Naive thymus-derived CD4-positive, alpha-beta T cell (primary cell): ENCODE measurements at regions not wholly inside any gene's neighbourhood (a gene's known extent, or its start where the extent isn't known, plus 50 kb on each side); places are given as distances from the start of the nearest gene placed in this dataset.

Experiments used
- ATAC-seq: fragments of 150-1000 bp; cut with Tn5 transposase; 2 replicates; pipeline ENCODE4 v1.10.0; 2021; ENCODE audit warnings: mild to moderate bottlenecking, moderate library complexity
- CTCF ChIA-PET: fragments of 350-600 bp; sonication (Branson Sonifier 250); formaldehyde crosslinking; loops from one replicate; lab custom pipeline; 2021; ENCODE audit warnings: antibody characterized with exemption; lab: Charles Lee
- POLR2A ChIA-PET: fragments of 350-600 bp; sonication (Branson Sonifier 250); formaldehyde crosslinking; loops from one replicate; lab custom pipeline; 2021; ENCODE audit warnings: antibody characterized with exemption, inconsistent platforms; lab: Charles Lee
- DNase-seq, 9 donors: peaks; one replicate each; pipeline versions ENCODE4 v3.0.0 to v3.0.0-alpha.2; 2020 to 2022; ENCODE audit warnings: mixed read lengths in 1 of 9
- H3K27ac ChIP-seq: one replicate; pipeline ENCODE4 v1.7.0; 2013; ENCODE audit warnings: mild to moderate bottlenecking, low read depth, low read length, moderate library complexity
- H3K27me3 ChIP-seq, 2 donors: one replicate each; pipeline ENCODE4 v1.7.0; 2013; ENCODE audit warnings: low read length in 2 of 2, mild to moderate bottlenecking in 2 of 2, moderate library complexity in 2 of 2; ENCODE audit not compliant: control insufficient read depth in 2 of 2, insufficient read depth in 2 of 2
- H3K36me3 ChIP-seq, 3 experiments: 1 replicate in 2 of 3; 2 replicates in 1 of 3; pipeline ENCODE4 v1.7.0; 2013; ENCODE audit warnings: low read length in 3 of 3, mild to moderate bottlenecking in 3 of 3, moderate library complexity in 1 of 3; ENCODE audit not compliant: insufficient read depth in 3 of 3, control insufficient read depth in 2 of 3
- H3K4me1 ChIP-seq, 2 donors: one replicate each; pipeline ENCODE4 v1.7.0; 2013; ENCODE audit warnings: low read length in 2 of 2, mild to moderate bottlenecking in 2 of 2, moderate library complexity in 1 of 2; ENCODE audit not compliant: control insufficient read depth in 2 of 2, insufficient read depth in 2 of 2
- H3K4me3 ChIP-seq: 2 replicates; pipeline ENCODE4 v1.7.0; 2013; ENCODE audit warnings: mild to moderate bottlenecking, low read length
- H3K9me3 ChIP-seq, 3 experiments: 1 replicate in 2 of 3; 2 replicates in 1 of 3; pipeline ENCODE4 v1.7.0; 2013; ENCODE audit warnings: low read length in 3 of 3; ENCODE audit not compliant: control insufficient read depth in 2 of 3
- H3K27ac Mint-ChIP-seq, 9 donors: one replicate each; pipeline ENCODE4 v1.8.0; 2020 to 2022; ENCODE audit warnings: mixed read lengths in 9 of 9, mild to moderate bottlenecking in 8 of 9, moderate library complexity in 5 of 9, inconsistent platforms in 2 of 9
- H3K27me3 Mint-ChIP-seq, 5 donors: one replicate each; pipeline ENCODE4 v1.8.0; 2021 to 2022; ENCODE audit warnings: mixed read lengths in 5 of 5, mild to moderate bottlenecking in 1 of 5
- H3K36me3 Mint-ChIP-seq, 5 donors: one replicate each; pipeline ENCODE4 v1.8.0; 2020 to 2022; ENCODE audit warnings: mixed read lengths in 5 of 5, mild to moderate bottlenecking in 3 of 5, inconsistent platforms in 1 of 5
- H3K4me1 Mint-ChIP-seq, 7 donors: one replicate each; pipeline ENCODE4 v1.8.0; 2020 to 2022; ENCODE audit warnings: mixed read lengths in 7 of 7, mild to moderate bottlenecking in 3 of 7, inconsistent platforms in 1 of 7
- H3K4me3 Mint-ChIP-seq, 10 donors: one replicate each; pipeline ENCODE4 v1.8.0; 2020 to 2022; ENCODE audit warnings: mild to moderate bottlenecking in 10 of 10, mixed read lengths in 10 of 10, moderate library complexity in 6 of 10, inconsistent platforms in 2 of 10
- H3K9me3 Mint-ChIP-seq, 11 donors: one replicate each; pipeline ENCODE4 v1.8.0; 2020 to 2022; ENCODE audit warnings: mixed read lengths in 11 of 11, mild to moderate bottlenecking in 4 of 11, inconsistent platforms in 1 of 11, moderate library complexity in 1 of 11
- intact Hi-C, 2 donors: fragments of 100-400 bp; cut with micrococcal nuclease; formaldehyde crosslinking; loops; one replicate each; pipeline ENCODE4 v1.15.1; 2023

- Histone ChIP-seq H3K27ac (no peak overlapping the region), H3K4me3 (no peak overlapping the region), H3K9me3 (no peaks in the 10 kb centered on the region), H3K4me1 (no peaks in the 10 kb centered on the region), H3K27me3 (peaks cover 0 to 3% of the 10 kb centered on the region in 2 donors), H3K36me3 (no peaks in the 10 kb centered on the region)
- H3K27me3 Mint-ChIP-seq = no peaks in the 10 kb centered on the region
- DNase-seq = no peak
- intact Hi-C loops = no loop called here
- H3K4me1 Mint-ChIP-seq = no peaks in the 10 kb centered on the region
- no peaks in the 10 kb centered on the region for H3K36me3 Mint-ChIP-seq
- ATAC-seq = no peak
- peaks cover 0 to 16% (median 3%) of the 10 kb centered on the region in 11 donors for H3K9me3 Mint-ChIP-seq
- no peak overlapping the region for H3K4me3 Mint-ChIP-seq
- ChIA-PET POLR2A (no interaction called here), CTCF (no interaction called here)
- no peak overlapping the region for H3K27ac Mint-ChIP-seq
These were observed 688.0 kb downstream of the PCDH7 start for GRCh38 chr4:31408121-31408520.

- Histone ChIP-seq H3K27me3 (no peaks in the 10 kb centered on the region), H3K9me3 (no peaks in the 10 kb centered on the region), H3K4me3 (no peak overlapping the region), H3K27ac (no peak overlapping the region), H3K36me3 (no peaks in the 10 kb centered on the region), H3K4me1 (no peaks in the 10 kb centered on the region)
- DNase-seq = no peak
- CTCF ChIA-PET = no interaction called here
- Mint-ChIP-seq H3K4me3 (no peak overlapping the region), H3K27me3 (no peaks in the 10 kb centered on the region), H3K4me1 (no peaks in the 10 kb centered on the region), H3K27ac (no peak overlapping the region), H3K36me3 (no peaks in the 10 kb centered on the region), H3K9me3 (peaks cover 0 to 20% (median 5%) of the 10 kb centered on the region in 11 donors)
- ATAC-seq = no peak
- intact Hi-C loops = no loop called here
- POLR2A ChIA-PET = no interaction called here
These were observed 691.4 kb downstream of the PCDH7 start for GRCh38 chr4:31411565-31411964.

- Histone ChIP-seq H3K27ac (no peak overlapping the region), H3K36me3 (no peaks in the 10 kb centered on the region), H3K27me3 (no peaks in the 10 kb centered on the region), H3K4me3 (no peak overlapping the region), H3K4me1 (no peaks in the 10 kb centered on the region), H3K9me3 (no peaks in the 10 kb centered on the region)
- DNase-seq (no peak), ATAC-seq (no peak)
- no peak overlapping the region for H3K4me3 Mint-ChIP-seq
- H3K27me3 Mint-ChIP-seq = no peaks in the 10 kb centered on the region
- H3K27ac Mint-ChIP-seq = no peak overlapping the region
- H3K9me3 Mint-ChIP-seq = peaks cover 0 to 21% (median 7%) of the 10 kb centered on the region in 11 donors
- POLR2A ChIA-PET = no interaction called here
- intact Hi-C loops = no loop called here
- CTCF ChIA-PET = no interaction called here
- H3K36me3 Mint-ChIP-seq = no peaks in the 10 kb centered on the region
- H3K4me1 Mint-ChIP-seq = no peaks in the 10 kb centered on the region
These were observed 695.5 kb downstream of the PCDH7 start for GRCh38 chr4:31415629-31416028.

- no peak for ATAC-seq
- H3K4me1 ChIP-seq = no peaks in the 10 kb centered on the region
These were observed 696.3 kb downstream of the PCDH7 start for GRCh38 chr4:31416498-31416897.

GRCh38 chr4:31417040-31417439 lies 696.9 kb downstream of the PCDH7 start:
- intact Hi-C loops = no loop called here
- DNase-seq (no peak), ATAC-seq (no peak)
- no peaks in the 10 kb centered on the region for H3K36me3 Mint-ChIP-seq
- ChIA-PET POLR2A (no interaction called here), CTCF (no interaction called here)
- no peak overlapping the region for H3K4me3 Mint-ChIP-seq
- Histone ChIP-seq H3K36me3 (no peaks in the 10 kb centered on the region), H3K9me3 (no peaks in the 10 kb centered on the region), H3K4me3 (no peak overlapping the region), H3K4me1 (no peaks in the 10 kb centered on the region), H3K27me3 (no peaks in the 10 kb centered on the region), H3K27ac (no peak overlapping the region)
- H3K9me3 Mint-ChIP-seq = peaks cover 0 to 21% (median 5%) of the 10 kb centered on the region in 11 donors
- no peak overlapping the region for H3K27ac Mint-ChIP-seq
- H3K4me1 Mint-ChIP-seq = no peaks in the 10 kb centered on the region
- no peaks in the 10 kb centered on the region for H3K27me3 Mint-ChIP-seq

More at GRCh38 chr4:31416498-31416897, 696.3 kb downstream of the PCDH7 start:
- no peaks in the 10 kb centered on the region for H3K9me3 ChIP-seq
- ChIA-PET CTCF (no interaction called here), POLR2A (no interaction called here)
- Mint-ChIP-seq H3K4me3 (no peak overlapping the region), H3K27ac (no peak overlapping the region), H3K27me3 (no peaks in the 10 kb centered on the region), H3K36me3 (no peaks in the 10 kb centered on the region), H3K4me1 (no peaks in the 10 kb centered on the region), H3K9me3 (peaks cover 0 to 21% (median 5%) of the 10 kb centered on the region in 11 donors)
- intact Hi-C loops = no loop called here
- no peak overlapping the region for H3K27ac ChIP-seq
- no peak overlapping the region for H3K4me3 ChIP-seq
- DNase-seq = no peak
- H3K36me3 ChIP-seq = no peaks in the 10 kb centered on the region
- H3K27me3 ChIP-seq = no peaks in the 10 kb centered on the region

- intact Hi-C loops = no loop called here
- Mint-ChIP-seq H3K9me3 (peaks cover 0 to 12% (median 1%) of the 10 kb centered on the region in 11 donors), H3K4me3 (no peak overlapping the region), H3K27me3 (no peaks in the 10 kb centered on the region), H3K27ac (no peak overlapping the region), H3K4me1 (no peaks in the 10 kb centered on the region), H3K36me3 (no peaks in the 10 kb centered on the region)
- H3K36me3 ChIP-seq = no peaks in the 10 kb centered on the region
- H3K4me1 ChIP-seq = no peaks in the 10 kb centered on the region
- no peak overlapping the region for H3K27ac ChIP-seq
- DNase-seq = no peak
- H3K9me3 ChIP-seq = no peaks in the 10 kb centered on the region
- ChIA-PET POLR2A (no interaction called here), CTCF (no interaction called here)
- no peaks in the 10 kb centered on the region for H3K27me3 ChIP-seq
- no peak overlapping the region for H3K4me3 ChIP-seq
- ATAC-seq = no peak
These were observed 701.8 kb downstream of the PCDH7 start for GRCh38 chr4:31422006-31422405.

- Histone ChIP-seq H3K9me3 (no peaks in the 10 kb centered on the region), H3K36me3 (no peaks in the 10 kb centered on the region), H3K27ac (no peak overlapping the region), H3K4me3 (no peak overlapping the region), H3K4me1 (no peaks in the 10 kb centered on the region), H3K27me3 (no peaks in the 10 kb centered on the region)
- no peaks in the 10 kb centered on the region for H3K36me3 Mint-ChIP-seq
- H3K27me3 Mint-ChIP-seq = no peaks in the 10 kb centered on the region
- intact Hi-C loops = no loop called here
- no peak overlapping the region for H3K27ac Mint-ChIP-seq
- DNase-seq (no peak), ATAC-seq (no peak)
- H3K4me3 Mint-ChIP-seq = no peak overlapping the region
- H3K9me3 Mint-ChIP-seq = peaks cover 0 to 19% (median 4%) of the 10 kb centered on the region in 11 donors
- H3K4me1 Mint-ChIP-seq = no peaks in the 10 kb centered on the region
- ChIA-PET POLR2A (no interaction called here), CTCF (no interaction called here)
These were observed 707.5 kb downstream of the PCDH7 start for GRCh38 chr4:31427691-31428090.
